Caki2 (cell line): ENCODE measurements at regions not wholly inside any gene's neighbourhood (a gene's known extent, or its start where the extent isn't known, plus 50 kb on each side); places are given as distances from the start of the nearest gene placed in this dataset.
"Not testable (repeated sequence)": the region's sequence is repeated elsewhere in the genome, so short reads cannot be mapped to it uniquely, and the experiment has no call there.

ENCODE experiments used
- DNase-seq: peaks from one replicate; pipeline ENCODE4 v3.0.0-alpha.2; 2015; ENCODE audit warnings: low read depth
- in situ Hi-C: cut with HindIII; loops from 2 replicates; pipeline ENCODE4 v1.10.0; 2016; ENCODE audit warnings: low sequenced_read_pairs, low pct_unique_long_range_greater_than_20kb, mixed read lengths

DNA sequence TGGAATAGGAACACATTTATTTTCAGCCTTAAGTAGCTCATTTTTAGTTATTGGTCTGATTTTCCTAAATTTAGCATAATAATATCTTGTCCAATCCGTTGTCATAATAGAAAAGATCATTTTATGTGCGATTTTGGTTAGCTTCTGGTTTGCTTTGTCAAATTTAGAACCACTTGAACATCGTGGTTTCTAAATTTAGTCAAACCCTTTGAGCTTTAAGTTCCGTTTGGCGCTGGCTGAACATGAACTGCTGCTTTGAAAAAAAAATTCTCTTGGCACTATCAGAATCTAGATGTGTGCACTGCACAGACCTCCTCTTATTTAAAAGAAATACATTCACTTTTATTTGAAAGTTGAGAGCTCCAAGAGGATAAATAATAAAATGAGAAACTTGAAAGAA lies 370.6 kb downstream of the PTPRC start:
- in situ Hi-C loops, result no loop called here

DNA sequence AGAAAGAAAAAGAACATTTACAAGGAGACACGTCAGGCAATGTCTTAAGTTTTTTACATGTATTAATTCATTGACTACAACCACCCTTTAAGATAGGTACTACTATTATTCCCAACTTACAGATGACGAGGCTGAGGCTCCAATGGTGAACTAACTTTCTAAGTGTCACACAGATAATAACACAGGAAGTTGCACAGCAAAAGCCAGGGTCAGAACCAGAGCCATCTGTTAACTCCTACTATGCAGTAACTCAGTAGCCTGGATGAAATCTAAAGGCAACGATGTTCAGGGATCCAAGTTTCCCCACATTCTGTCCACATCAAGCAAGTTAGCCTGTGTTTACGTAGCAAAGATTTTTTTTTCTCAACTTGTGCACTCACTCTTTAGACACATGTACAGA lies 371.7 kb downstream of the PTPRC start:
- no peak for DNase-seq
- in situ Hi-C loops, result no loop called here

More for the DNA sequence above, 370.6 kb downstream of the PTPRC start:
- no peak for DNase-seq

DNA sequence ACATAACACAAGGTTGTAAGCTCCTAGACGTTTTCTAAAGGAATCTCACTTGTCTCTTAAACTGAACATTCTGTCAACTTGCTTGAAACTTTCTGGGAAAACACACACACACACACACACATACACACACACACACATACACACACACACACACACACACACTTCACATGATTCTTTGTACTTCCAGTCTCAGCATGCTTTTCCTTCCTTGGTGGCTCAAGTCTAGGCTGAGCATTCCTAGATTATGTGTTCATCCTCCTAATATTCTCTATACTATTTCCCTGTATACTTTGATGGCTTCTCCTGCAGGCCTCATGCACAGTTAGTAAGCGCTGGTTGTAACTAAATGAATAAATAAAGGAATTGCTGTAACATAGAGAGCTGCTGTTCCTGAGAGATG lies 372.1 kb downstream of the PTPRC start:
- no peak for DNase-seq
- in situ Hi-C loops, result no loop called here

DNA sequence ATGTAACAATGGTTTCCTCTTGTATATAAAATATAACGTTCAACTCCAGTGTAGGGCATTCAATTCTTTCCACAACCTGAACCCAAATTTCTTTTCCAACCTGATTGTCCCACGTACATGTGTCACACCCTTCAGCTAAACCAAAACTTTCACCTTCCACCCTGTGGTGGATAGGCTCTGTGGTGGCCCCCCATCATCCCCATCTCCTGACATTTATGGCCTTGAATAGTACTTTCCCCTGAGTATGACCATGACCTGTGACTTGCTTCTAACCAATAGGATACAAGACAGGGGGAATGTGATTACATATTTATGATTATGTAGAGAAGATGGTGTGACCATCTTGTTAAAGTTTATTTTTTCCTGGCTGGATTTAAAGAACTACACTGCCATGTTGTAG lies 377.0 kb downstream of the PTPRC start:
- no peak for DNase-seq
- in situ Hi-C loops, result no loop called here

DNA sequence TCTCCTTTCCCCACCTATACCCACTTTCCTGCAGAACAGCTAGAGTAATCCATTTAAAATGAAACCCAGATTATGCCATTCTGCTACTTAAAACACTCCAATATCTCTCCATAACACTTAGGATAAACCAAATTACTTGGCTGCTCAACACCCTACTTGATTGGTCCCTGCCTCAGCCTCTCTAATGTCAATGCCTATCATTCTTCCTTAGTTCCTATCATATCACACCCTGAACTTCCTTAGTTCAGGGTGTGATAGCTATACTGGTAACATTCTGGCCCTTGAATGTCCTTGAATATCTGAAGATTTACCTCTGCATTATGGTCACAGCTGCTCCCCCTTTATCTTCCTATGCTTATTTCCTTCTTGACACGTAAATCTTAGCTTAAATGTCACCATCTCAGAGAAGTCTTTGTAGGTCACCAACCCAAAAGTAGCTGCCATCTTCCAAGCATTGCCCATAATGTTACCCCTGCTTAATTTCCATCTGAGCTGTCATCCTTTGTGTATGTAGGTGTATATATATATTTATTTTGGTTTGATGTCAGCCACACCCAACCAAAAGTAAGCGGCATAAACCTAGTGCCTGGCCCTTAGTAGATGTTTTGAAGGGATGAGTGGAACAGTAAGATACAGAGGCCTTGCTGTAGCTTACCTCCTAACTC lies 379.8 kb downstream of the PTPRC start:
- DNase-seq, result no peak
- in situ Hi-C loops, result no loop called here

DNA sequence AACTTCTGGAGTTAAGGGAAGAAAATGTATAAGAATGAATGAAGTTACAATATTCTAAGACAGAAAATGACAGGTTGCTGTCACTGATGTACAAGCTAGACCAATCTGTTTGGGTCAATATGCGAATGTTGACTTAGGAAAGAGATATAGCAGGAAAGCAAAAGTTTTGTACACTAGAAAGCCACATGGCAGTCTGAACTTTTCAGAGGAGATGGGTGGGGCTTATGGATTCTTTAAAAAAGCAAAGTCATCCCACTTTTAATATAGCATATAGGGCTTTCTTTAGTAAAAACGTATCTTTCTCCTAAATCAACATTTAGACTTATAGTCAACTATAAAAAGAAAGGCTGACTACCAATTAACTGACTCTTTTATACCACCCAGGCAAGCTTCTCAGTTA lies 381.2 kb downstream of the PTPRC start:
- in situ Hi-C loops, result no loop called here
- DNase-seq, result no peak

DNA sequence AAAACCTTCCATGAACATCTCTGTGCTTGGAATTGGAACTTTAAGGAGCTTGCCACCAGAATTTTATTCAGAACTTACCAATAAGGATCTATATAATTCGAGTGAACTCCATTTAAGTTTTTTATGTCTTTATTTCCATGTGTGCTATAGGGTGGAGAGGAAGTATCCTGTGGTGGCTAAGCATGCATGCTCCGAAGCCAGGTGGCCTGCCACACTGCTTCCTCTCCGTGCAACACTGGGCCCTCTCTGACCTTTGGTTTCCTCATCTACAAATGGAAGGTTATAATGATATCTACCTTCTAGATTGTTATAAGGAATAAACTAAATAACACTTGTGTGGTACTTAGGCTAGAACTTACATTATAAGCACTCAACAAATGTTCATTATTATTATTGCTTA lies 382.1 kb downstream of the PTPRC start:
- in situ Hi-C loops, result no loop called here
- DNase-seq, result no peak

DNA sequence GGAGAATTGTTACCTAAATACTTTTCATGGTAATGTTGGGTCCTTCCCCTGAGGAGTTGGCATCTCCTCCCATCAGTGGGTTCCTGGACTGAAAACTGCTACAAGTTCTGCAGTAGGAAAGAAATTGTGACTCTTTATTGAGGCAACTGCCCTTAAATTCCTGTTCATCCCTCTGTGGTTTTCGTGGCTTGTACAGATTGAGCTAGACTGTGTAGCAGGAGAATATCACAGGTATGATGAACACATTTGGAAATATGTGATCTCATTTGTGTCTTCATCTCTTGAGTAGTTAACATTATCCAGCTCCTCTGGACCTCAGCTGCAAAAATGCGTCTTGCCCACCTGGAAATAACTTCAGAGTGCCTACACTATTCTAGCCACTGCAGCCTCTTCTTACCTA lies 390.6 kb downstream of the PTPRC start:
- in situ Hi-C loops, result no loop called here
- no peak for DNase-seq

DNA sequence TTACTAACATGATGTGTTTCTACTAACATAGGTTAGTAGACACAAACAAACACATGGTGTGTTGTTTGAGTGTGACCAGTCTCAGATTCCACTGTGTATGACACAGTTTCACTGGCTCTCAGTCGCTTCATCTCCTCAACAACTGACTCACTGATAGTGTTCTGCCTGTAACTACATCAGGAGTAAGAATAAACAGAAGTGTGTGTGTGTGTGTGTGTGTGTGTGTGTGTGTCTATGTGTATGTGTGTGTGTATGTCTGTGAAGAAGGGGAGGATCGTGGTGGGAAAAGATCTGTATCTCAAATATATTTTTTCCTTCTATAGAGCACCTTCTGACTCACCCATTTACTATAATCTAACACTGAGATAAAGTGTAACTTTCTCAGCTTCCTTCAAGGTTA lies 391.0 kb downstream of the PTPRC start:
- no peak for DNase-seq

DNA sequence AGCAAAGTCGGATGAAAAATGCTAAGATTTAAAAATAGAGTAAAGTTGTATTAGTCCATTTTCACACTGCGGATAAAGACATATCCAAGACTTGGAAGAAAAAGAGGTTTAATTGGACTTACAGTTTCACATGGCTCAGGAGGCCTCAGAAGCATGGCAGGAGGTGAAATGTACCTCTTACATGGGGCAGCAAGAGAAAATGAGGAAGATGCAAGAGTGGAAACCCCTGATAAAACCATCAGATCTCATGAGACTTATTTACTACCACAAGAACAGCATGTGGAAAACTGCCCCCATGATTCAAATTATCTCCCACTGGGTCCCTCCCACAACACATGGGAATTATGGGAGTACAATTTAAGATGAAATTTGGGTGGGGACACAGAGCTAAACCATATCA lies 391.7 kb downstream of the PTPRC start:
- DNase-seq, in situ Hi-C loops: not testable (repeated sequence)

More for the DNA sequence above, 391.0 kb downstream of the PTPRC start:
- in situ Hi-C loops, result no loop called here

DNA sequence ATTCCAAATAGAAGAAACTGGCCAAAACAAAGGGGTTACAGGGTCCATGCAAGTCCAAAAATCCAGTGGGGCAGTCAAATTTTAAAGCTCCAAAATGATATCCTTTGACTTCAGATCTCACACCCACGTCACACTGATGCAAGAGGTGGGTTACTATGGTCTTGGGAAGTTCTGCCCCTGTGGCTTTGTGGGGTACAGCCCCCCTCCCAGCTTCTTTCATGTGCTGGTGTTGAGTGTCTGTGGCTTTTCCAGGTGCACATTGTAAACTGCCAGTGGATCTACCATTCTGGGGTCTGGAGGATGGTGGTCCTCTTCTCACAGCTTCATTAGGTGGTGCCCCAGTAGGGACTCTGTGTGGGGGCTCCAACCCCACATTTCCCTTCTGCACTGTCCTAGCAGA lies 392.3 kb downstream of the PTPRC start:
- in situ Hi-C loops, DNase-seq: not testable (repeated sequence)

DNA sequence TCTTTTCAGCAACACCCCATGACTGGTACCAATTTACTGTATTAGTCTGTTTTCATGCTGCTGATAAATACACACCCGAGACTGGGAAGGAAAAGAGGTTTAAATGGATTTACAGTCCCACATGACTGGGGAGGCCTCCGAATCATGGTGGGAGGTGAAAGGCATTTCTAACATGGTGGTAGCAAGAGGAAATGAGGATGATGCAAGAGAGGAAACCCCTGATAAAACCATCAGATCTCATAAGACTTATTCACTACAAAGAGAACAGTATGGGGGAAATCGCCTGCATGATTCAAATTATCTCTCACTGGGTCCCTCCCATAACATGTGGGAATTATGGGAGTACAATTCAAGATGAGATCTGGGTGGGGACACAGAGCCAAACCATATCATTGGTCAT lies 393.6 kb downstream of the PTPRC start:
- in situ Hi-C loops, DNase-seq: not testable (repeated sequence)

DNA sequence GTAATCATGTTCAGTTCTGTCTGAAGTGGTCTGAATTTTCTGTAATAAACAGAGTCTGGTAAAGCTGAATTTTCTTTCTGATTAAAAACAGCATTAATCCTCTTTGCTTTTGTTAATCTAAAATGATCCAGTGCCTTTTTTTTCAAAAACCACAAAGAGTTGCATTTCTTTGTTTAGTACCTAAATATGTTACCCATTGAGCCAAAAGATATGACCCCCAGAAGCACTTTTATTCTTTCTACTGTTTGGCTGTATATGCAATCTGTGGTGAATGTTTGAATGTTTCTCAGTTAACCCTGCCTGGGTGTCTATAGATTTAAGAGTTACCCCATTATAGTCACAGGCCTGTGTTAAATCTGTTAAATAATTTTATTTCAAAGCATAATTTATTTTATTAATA lies 394.8 kb downstream of the PTPRC start:
- in situ Hi-C loops, result no loop called here
- no peak for DNase-seq

DNA sequence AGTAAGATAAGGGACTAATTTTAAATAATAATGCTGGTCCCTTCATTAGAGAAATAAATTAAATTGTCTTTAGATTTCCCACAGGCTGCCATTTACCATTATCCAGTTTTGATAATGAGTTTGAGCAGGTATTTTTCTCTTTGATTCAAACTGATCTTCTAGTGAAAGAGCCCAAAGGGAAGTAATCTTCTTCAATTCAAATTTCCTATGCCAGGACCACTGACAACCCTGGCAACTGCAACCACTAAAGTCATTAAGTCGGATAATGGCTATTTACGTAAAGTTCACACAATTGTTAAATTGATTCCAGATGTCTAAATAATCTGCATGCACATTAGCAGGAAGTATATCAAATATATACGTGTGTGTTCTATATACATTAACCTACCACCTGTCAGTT lies 399.3 kb downstream of the PTPRC start:
- in situ Hi-C loops, result no loop called here
- DNase-seq, result no peak

DNA sequence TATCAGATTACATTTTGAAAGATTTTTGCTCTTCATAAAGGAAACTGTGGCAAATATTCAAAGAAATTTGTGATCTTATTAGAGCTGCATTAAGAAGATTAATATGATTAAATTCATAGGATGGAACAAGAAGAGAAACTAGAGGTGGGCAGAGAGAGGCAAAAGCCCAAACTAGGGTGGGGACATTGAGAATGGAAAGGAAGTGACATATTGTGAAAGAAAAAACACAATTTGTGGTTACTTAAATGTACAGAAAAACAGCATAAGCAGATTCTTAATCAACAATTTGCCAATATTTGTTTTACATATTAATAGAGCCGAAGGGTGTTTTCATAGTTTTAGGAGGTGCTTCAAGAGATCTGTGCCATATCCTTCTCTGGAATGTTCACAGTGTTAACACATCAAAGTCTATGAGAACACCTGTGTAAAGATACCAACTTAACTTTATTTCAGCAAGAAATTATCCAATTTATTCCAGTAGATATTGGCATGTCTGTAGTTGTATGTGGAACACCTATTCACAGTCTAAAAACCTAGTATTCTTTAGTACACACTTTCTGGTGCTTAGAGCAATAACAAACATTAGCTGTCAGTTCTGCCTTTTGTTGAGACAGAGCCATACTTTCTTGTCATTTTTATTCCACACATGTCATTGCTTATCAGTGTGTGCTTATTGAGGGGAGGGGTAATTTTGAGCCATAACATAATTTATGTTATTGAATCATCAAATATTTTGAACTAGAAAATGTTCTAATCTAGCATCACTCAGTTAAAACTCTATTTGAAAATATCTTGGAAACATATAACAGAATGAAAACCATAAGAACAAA lies 401.5 kb downstream of the PTPRC start:
- in situ Hi-C loops, result no loop called here
- no peak for DNase-seq

DNA sequence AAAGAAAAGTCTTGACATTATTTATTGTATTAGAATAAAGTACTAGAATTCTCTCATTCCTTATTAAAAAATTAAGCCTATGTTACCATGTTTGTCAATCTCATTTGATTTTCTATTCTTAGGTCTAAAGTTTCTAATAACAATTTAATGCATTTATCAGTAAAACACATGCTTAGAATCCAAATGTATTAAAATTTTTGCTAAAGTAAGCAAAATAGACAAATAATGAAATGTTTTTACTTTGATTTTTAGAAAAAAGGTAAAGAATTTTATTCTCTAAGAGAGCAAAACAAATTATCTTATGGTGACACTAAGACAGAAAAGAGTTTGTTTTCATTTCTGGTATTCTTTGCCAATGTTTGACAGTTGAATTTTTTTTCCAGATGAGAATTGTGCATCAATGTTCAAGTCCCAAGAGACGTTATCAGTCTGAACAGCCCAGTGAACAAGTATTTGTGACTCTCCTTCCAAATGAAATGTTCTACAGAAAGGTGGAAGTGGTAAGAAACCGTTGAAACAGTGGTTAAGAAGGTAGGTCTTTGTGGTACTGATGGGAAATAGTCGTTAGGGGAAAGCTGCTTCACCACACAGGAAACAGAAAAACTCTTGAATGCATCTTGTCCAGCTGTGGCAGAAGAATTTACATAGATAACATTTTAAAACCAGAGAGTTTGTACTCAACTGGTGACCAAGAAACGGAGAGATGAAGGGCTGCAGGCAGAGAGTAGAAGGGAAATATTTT lies 402.5 kb downstream of the PTPRC start:
- no peak for DNase-seq
- in situ Hi-C loops, result no loop called here

DNA sequence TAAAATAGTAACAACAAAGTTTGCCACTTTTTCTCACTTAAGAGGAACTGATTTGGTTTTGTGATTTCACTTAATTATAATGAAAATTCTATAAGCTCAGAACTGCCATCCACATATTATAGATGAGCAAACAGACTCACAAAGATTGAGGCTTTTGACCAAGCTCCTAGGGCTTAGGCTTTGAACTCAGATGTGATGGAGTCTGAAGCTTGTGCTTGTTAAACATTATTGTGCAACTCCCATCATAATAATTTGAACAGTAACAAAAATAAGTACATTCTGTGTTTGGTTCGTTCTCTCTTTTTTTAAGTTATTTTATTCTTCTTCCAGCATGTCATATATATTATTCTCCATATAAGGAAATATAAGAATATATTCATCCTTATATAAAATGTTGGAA lies 403.4 kb downstream of the PTPRC start:
- in situ Hi-C loops, result no loop called here
- no peak for DNase-seq

DNA sequence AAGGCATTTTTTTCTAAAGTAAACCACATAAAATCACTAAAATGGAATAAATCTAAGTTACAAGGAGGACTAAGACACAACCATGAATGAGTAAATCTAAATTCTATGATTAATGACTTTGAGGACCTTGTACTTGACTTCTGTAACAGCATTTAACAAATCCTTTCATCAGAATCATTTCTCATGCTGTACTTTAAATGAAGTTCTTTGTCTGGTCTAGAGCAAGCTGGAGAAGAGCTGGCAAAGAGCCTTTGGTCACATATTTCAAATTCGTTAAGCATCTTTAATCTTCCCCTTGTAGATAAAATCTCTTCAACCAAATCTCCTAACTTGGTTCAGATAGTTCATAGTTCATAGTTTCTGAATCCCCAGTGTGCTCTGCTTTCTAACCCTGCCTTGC lies 405.4 kb downstream of the PTPRC start:
- in situ Hi-C loops, result no loop called here
- no peak for DNase-seq

DNA sequence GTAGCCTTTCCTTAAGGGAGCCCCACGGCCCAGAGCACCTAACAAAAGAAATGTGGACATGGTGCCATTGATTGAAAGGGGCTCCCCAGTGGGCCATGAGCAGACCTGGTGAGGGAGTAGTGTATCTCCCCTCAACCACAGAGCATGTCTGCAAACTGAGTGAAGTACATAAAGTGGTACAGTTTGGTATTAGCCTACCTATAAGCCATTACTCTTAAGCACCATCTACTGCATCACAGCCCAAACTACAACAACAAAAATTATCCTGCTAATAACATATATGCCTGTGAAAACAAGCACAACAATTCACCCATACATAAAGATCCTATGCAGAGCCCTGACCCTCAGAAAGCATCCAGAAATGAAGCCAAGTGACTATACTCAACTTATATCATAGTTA lies 407.8 kb downstream of the PTPRC start:
- DNase-seq, result no peak
- in situ Hi-C loops, result no loop called here
